AG04450 (cell line): ENCODE measurements at regions not wholly inside any gene's neighbourhood (a gene's known extent, or its start where the extent isn't known, plus 50 kb on each side); places are given as distances from the start of the nearest gene placed in this dataset.

Experiments used
- CTCF ChIA-PET: fragments of 300-600, 350-600 bp; formaldehyde crosslinking; extraction: SDS; loops from one replicate; lab custom pipeline; 2022; ENCODE audit warnings: antibody characterized with exemption, inconsistent platforms; lab: Charles Lee
- POLR2A ChIA-PET: fragments of 350-600 bp; formaldehyde crosslinking; extraction: SDS; loops from one replicate; lab custom pipeline; 2021; ENCODE audit warnings: antibody characterized with exemption, inconsistent platforms; lab: Yijun Ruan, JAX
- DNase-seq: peaks from one replicate; pipeline ENCODE4 v3.0.0-alpha.2; 2011; ENCODE audit warnings: low read depth, low spot score
- H3K27ac ChIP-seq: one replicate; pipeline ENCODE4 v1.5.1; 2012; ENCODE audit warnings: low read depth, low read length, control low read depth
- H3K27me3 ChIP-seq: one replicate; pipeline ENCODE4 v1.6.0; 2012; ENCODE audit warnings: low read length; ENCODE audit not compliant: control insufficient read depth, insufficient read depth
- H3K4me3 ChIP-seq: 2 replicates; pipeline ENCODE4 v1.5.1; 2011; ENCODE audit warnings: mild to moderate bottlenecking, low read depth, low read length, control low read depth
- H3K9me3 ChIP-seq: 2 replicates; pipeline ENCODE4 v1.5.1; 2012; ENCODE audit warnings: low read length; ENCODE audit not compliant: control insufficient read depth, insufficient read depth
- CTCF ChIP-seq: IDR thresholded peaks from 2 replicates; pipeline ENCODE4 v1.5.1; 2011; ENCODE audit warnings: low read depth, low read length, control low read depth, inconsistent platforms

GRCh38 chr18:54100920-54101470 is 123.5 kb downstream of the MBD2 start:
- no peak for TF ChIP-seq CTCF
- no peak overlapping the region for H3K27ac ChIP-seq
- H3K4me3 ChIP-seq, result no peak overlapping the region
- no peak for DNase-seq
- ChIA-PET POLR2A (no interaction called here), CTCF (no interaction called here)
- H3K9me3 ChIP-seq, result no peaks in the 10 kb centered on the region
- no peaks in the 10 kb centered on the region for H3K27me3 ChIP-seq

- Histone ChIP-seq H3K27ac (no peak overlapping the region), H3K4me3 (no peak overlapping the region), H3K27me3 (no peaks in the 10 kb centered on the region), H3K9me3 (no peaks in the 10 kb centered on the region)
- ChIA-PET POLR2A (no interaction called here), CTCF (no interaction called here)
- DNase-seq, result no peak
- TF ChIP-seq CTCF, result no peak
Observed at GRCh38 chr18:54100466-54100865, 124.0 kb downstream of the MBD2 start.

DNA sequence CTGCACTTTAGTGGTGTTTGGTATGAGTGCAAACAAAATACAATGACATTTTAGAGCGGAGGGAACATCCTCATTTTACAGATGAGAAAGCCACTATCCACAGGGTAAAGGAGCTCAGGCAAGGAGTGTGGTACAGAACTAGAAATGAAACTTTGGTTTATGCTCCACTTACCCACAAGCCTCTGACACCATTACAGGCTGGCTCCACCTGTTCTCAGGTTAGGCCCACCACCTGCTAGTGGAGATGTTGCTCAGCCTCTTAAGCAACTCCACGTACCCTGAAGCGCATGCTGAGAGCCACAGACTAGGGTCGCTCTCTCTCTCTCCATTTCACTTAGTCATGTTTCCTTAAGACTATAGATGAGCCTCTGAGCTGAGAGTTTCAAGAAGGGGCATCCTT is 130.0 kb downstream of the MBD2 start:
- Histone ChIP-seq H3K27ac (no peak overlapping the region), H3K4me3 (no peak overlapping the region), H3K27me3 (no peaks in the 10 kb centered on the region), H3K9me3 (no peaks in the 10 kb centered on the region)
- CTCF ChIA-PET, result no interaction called here
- no peak for DNase-seq
- POLR2A ChIA-PET, result no interaction called here
- TF ChIP-seq CTCF, result no peak

- POLR2A ChIA-PET, result no interaction called here
- TF ChIP-seq CTCF, result no peak
- CTCF ChIA-PET, result no interaction called here
- DNase-seq, result no peak
- Histone ChIP-seq H3K9me3 (no peaks in the 10 kb centered on the region), H3K27ac (no peak overlapping the region), H3K27me3 (no peaks in the 10 kb centered on the region), H3K4me3 (no peak overlapping the region)
Observed at GRCh38 chr18:54090856-54091255, 133.6 kb downstream of the MBD2 start.

DNA sequence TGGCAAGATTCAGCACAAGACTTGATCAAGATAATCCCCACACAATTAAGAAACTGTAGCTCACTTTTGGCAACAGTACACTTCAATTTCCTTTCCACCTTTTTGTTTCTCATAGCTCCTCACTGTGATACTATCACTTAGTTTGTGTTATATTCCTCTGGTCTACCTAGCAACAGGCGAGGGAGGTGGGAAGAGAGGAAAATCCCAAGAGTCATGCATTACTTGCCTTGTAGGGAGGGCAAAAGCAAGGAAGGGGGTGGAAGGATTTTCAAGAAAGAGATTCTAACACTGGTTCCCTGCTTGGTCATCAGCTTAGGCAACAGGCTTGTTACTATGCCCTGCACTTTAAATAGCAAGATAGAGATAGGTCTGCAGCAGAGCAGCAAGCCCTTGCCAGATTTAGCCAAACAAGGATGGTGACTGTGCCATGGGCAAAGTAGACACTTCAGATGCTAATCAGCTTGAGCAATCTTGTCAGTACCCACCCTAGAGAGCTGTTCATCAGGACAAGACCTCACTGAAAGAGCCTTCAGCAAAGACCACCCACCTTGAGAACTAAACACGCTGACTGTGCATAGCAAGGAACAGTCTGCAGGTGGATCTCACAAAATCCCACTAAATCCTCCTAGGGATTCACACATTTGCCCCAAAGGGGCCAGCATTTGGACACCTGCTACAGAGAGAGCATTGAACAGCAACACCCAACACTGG is 134.6 kb downstream of the MBD2 start:
- no peaks in the 10 kb centered on the region for H3K27me3 ChIP-seq
- no peaks in the 10 kb centered on the region for H3K9me3 ChIP-seq
- DNase-seq, result no peak
- ChIA-PET CTCF (no interaction called here), POLR2A (no interaction called here)
- H3K27ac ChIP-seq, result no peak overlapping the region
- no peak for TF ChIP-seq CTCF
- no peak overlapping the region for H3K4me3 ChIP-seq
